ENCODE measurements at regions not wholly inside any gene's neighbourhood (a gene's known extent, or its start where the extent isn't known, plus 50 kb on each side); places are given as distances from the start of the nearest gene placed in this dataset.

DNA sequence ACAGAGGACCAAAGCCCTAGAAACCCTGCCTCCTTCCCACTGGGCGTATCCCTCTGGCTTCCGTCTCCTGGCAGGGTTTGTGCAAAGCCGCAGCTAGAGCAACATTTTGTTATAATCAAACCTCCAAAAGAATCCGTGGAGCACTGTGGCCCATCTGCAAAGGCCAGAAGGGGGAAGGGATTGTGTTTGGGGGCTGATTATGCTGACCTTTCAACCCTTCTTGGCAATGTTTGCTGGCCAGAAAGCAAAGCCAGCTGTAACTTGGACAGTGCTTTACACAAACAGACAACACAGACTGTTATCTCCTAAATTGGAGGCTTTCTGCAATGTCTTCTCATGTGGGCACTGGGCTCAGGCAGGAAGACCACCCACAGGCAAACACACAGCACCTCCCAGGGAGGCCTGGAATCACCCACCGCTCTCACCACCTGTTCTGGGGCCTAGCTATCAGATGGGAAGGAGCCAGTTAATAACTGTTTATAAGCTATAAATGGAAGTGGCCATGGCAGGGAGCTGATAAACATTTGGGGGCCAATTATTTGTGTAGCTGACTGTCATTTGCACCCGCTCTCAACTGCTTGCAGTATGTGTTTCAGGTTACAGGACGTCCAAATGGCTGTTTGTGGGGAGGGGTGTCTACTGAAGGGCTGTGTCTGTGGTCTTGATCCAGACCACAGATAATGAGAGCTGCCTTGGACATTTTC is 121.6 kb upstream of the ERCC6L2 start:
- Histone ChIP-seq H3K9ac (ENCODE audit: low read length) (no peak overlapping the region), H3K27me3 (ENCODE audit: control insufficient read depth, insufficient read depth, low read length) (no peaks in the 10 kb centered on the region), H3K4me3 (ENCODE audit: low read length) (no peak overlapping the region), H3K4me1 (ENCODE audit: control insufficient read depth, insufficient read depth, low read length) (no peaks in the 10 kb centered on the region), H3K36me3 (ENCODE audit: control insufficient read depth, insufficient read depth, low read length) (no peaks in the 10 kb centered on the region), H3K27ac (ENCODE audit: low read depth, low read length) (no peak overlapping the region)

DNA sequence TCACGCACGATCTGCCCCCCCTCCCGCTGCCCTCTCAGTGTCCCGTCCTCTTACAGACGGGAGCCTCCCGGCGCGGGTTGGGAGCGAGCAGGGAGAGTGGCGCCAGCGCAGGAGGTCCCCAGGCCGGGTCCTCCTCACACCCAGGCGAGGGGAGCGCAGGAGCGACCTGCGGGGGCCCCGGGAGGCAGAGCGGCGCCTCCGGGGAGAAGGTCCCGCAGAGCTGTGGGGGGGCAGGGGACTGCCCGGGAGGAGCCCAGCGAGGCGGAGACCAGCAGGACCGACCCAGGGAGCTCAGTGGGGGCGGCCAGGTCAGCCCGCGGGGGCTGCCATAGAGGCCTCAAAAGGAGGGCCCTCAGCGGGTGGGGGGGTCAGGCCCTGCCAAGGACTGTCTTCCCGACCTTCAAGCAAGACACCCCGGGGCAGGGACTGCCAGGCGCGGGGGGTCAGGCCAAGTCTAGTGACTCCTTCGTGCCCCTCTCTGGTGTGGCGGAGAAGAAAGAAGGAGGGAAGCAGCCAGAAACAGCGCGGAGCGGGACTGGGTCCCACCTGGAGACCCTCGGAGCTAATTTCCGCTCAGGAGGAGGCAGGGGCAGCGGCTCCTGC is 123.3 kb upstream of the ERCC6L2 start:
- Histone ChIP-seq H3K36me3 (ENCODE audit: control insufficient read depth, insufficient read depth, low read length) (no peaks in the 10 kb centered on the region), H3K9ac (ENCODE audit: low read length) (no peak overlapping the region), H3K27ac (ENCODE audit: low read depth, low read length) (no peak overlapping the region), H3K4me3 (ENCODE audit: low read length) (no peak overlapping the region), H3K4me1 (ENCODE audit: control insufficient read depth, insufficient read depth, low read length) (no peaks in the 10 kb centered on the region), H3K27me3 (ENCODE audit: control insufficient read depth, insufficient read depth, low read length) (no peaks in the 10 kb centered on the region)

DNA sequence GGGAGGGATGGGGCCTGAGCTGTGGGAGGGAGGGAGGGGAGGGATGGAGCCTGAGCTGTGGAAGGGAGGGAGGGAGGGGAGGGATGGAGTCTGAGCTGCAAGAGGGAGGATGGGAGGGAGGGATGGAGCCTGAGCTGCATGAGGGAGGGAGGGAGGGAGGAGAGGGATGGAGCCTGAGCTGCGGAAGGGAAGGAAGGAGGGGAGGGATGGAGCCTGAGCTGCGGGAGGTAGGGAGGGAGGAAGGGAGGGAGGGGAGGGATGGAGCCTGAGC is 124.0 kb upstream of the ERCC6L2 start:
- H3K36me3 ChIP-seq (ENCODE audit: control insufficient read depth, insufficient read depth, low read length) = no peaks in the 10 kb centered on the region
- no peaks in the 10 kb centered on the region for H3K27me3 ChIP-seq (ENCODE audit: control insufficient read depth, insufficient read depth, low read length)
- H3K4me3 ChIP-seq (ENCODE audit: low read length) = no peak overlapping the region
- H3K4me1 ChIP-seq (ENCODE audit: control insufficient read depth, insufficient read depth, low read length) = no peaks in the 10 kb centered on the region
- no peak overlapping the region for H3K9ac ChIP-seq (ENCODE audit: low read length)
- no peak overlapping the region for H3K27ac ChIP-seq (ENCODE audit: low read depth, low read length)

DNA sequence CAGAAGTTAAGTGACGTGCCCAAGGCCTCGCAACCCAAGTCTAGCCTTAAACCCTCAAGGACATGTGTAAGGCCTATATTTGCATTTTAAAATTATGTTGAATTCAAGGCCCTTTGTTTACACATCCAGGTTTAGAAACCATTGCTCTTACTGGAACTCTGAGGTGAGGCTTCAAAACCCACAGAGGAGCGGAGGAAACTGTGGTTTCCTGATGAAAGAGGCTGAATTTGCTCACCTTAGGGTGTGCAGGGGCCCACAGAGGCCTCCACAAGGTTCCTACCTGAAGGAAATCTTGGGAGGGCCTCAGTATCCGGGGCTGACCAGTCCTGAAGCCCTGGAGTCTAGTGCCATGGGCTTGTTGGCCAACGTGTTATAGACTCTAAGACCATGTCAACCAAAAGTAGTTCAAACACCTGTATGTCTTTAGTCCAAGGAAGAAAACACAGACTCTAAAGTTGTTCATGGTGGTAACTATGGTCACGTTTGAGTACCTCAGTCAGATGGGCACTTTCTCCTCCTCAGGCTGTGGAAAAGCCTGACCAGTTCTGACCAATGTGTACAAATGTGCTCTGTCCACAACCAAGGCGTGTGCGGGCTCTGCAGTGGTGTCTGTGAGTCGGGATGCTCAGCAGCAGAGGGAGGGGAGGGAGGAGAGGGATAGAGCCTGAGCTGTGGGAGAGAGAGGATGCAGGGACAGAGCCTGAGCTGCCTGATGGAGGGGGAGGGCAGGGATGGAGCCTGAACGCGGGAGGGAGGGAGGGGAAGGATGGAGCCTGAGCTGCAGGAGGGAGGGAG is 124.6 kb upstream of the ERCC6L2 start:
- Histone ChIP-seq H3K27ac (ENCODE audit: low read depth, low read length) (no peak overlapping the region), H3K4me1 (ENCODE audit: control insufficient read depth, insufficient read depth, low read length) (no peaks in the 10 kb centered on the region), H3K27me3 (ENCODE audit: control insufficient read depth, insufficient read depth, low read length) (no peaks in the 10 kb centered on the region), H3K36me3 (ENCODE audit: control insufficient read depth, insufficient read depth, low read length) (no peaks in the 10 kb centered on the region), H3K4me3 (ENCODE audit: low read length) (no peak overlapping the region), H3K9ac (ENCODE audit: low read length) (no peak overlapping the region)

DNA sequence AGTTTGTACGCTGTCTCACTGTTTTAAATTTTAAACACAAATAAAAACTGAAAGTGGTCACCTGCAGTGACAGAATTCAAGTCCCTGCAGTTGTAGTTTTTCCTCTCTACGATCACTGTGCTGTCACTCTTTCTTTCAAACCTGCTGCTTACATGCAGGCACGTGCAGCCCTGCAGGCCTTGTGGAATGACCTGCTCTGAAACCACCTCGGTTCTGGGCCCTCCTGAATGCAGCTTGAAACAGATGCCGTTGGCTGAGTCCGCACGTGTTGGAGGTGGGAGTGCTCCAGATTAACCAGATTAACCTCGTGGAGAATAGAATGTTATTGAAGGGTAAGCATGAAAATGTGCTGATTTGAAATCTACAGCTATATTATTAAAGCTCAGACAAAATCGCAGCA is 126.0 kb upstream of the ERCC6L2 start:
- Histone ChIP-seq H3K4me3 (ENCODE audit: low read length) (no peak overlapping the region), H3K27ac (ENCODE audit: low read depth, low read length) (no peak overlapping the region), H3K27me3 (ENCODE audit: control insufficient read depth, insufficient read depth, low read length) (no peaks in the 10 kb centered on the region), H3K4me1 (ENCODE audit: control insufficient read depth, insufficient read depth, low read length) (no peaks in the 10 kb centered on the region), H3K36me3 (ENCODE audit: control insufficient read depth, insufficient read depth, low read length) (no peaks in the 10 kb centered on the region), H3K9ac (ENCODE audit: low read length) (no peak overlapping the region)

DNA sequence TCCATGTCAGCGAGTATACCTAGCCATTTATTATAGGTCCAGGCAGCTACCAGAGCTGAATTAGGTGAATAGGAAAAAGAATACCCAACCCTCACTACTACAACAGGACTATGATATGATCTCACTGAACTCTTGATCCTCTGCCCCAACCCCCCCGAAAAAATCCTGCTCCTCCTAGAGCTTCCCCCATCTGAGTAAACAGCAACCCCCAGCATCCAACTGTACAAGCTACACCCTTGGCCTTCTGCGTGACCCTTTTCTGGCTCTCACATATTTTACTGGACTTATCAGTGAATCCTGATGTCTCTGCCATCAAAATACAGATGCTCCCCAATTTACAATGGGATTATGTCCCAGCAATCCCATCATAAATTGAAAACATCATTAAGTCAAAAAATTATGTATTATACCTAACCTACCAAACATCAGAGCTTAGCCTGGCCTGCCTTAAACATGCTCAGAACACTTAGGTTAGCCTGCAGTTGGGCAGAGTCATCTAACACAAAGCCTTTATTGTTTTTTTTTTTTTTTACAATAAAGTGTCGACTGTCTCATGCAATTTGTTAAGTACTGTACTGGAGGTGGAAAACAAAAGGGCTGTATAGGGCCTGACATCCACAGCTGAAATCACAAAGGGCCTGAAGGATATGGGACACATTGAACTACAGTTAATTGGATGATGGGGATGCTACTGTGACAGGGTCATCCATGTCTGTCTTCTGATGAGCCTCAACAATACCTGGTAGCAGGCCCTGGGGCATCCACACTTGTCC is 128.9 kb upstream of the ERCC6L2 start:
- H3K27ac ChIP-seq (ENCODE audit: low read depth, low read length) = no peak overlapping the region
- no peak overlapping the region for H3K4me3 ChIP-seq (ENCODE audit: low read length)
- H3K9ac ChIP-seq (ENCODE audit: low read length) = no peak overlapping the region
- H3K4me1 ChIP-seq (ENCODE audit: control insufficient read depth, insufficient read depth, low read length) = no peaks in the 10 kb centered on the region
- no peaks in the 10 kb centered on the region for H3K27me3 ChIP-seq (ENCODE audit: control insufficient read depth, insufficient read depth, low read length)
- H3K36me3 ChIP-seq (ENCODE audit: control insufficient read depth, insufficient read depth, low read length) = no peaks in the 10 kb centered on the region

DNA sequence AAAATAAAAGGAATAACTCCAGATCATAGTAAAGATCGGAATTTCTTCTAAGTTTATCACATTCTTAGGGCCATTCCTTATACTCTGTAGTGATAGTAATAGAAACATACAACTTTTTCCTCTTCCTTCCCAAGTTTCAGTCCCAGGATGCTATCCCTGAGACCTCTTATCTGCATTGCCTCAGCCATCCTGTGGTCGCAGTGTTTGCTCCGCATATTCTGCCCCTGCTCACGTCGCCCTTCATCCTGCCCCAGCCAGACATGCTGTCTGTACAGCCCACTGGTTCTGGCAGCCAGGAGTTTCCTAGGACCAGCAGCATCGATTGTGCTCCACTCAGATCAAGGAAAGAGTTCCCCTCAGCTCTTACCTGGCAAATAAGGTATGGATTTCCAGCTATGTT is 132.7 kb upstream of the ERCC6L2 start:
- H3K27ac ChIP-seq (ENCODE audit: low read depth, low read length) = no peak overlapping the region
- H3K9ac ChIP-seq (ENCODE audit: low read length) = no peak overlapping the region
- no peak overlapping the region for H3K4me3 ChIP-seq (ENCODE audit: low read length)
- no peaks in the 10 kb centered on the region for H3K36me3 ChIP-seq (ENCODE audit: control insufficient read depth, insufficient read depth, low read length)
- no peaks in the 10 kb centered on the region for H3K27me3 ChIP-seq (ENCODE audit: control insufficient read depth, insufficient read depth, low read length)
- H3K4me1 ChIP-seq (ENCODE audit: control insufficient read depth, insufficient read depth, low read length) = no peaks in the 10 kb centered on the region

DNA sequence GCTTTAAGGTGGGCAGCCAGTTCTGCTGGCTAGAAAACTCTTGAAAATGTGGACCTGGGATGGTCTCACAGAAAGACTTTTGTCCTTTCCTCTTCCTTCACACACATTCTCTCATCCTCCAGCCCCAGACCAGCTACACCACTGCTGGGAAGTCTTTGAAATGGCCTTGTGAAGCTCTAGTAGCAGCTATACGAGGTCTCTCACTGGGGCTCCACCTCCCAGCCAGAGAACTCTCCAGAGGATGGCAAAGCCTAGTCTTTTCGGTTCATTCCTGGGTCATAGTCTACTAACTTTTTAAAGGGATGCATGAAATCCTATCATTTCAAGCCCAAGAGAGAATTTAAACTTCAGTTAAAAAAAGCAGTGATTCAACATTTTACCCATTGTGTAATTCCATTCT is 133.9 kb upstream of the ERCC6L2 start:
- H3K4me3 ChIP-seq (ENCODE audit: low read length) = no peak overlapping the region
- H3K27me3 ChIP-seq (ENCODE audit: control insufficient read depth, insufficient read depth, low read length) = peaks cover 3% of the 10 kb centered on the region
- no peaks in the 10 kb centered on the region for H3K36me3 ChIP-seq (ENCODE audit: control insufficient read depth, insufficient read depth, low read length)
- no peak overlapping the region for H3K9ac ChIP-seq (ENCODE audit: low read length)
- no peaks in the 10 kb centered on the region for H3K4me1 ChIP-seq (ENCODE audit: control insufficient read depth, insufficient read depth, low read length)
- no peak overlapping the region for H3K27ac ChIP-seq (ENCODE audit: low read depth, low read length)

DNA sequence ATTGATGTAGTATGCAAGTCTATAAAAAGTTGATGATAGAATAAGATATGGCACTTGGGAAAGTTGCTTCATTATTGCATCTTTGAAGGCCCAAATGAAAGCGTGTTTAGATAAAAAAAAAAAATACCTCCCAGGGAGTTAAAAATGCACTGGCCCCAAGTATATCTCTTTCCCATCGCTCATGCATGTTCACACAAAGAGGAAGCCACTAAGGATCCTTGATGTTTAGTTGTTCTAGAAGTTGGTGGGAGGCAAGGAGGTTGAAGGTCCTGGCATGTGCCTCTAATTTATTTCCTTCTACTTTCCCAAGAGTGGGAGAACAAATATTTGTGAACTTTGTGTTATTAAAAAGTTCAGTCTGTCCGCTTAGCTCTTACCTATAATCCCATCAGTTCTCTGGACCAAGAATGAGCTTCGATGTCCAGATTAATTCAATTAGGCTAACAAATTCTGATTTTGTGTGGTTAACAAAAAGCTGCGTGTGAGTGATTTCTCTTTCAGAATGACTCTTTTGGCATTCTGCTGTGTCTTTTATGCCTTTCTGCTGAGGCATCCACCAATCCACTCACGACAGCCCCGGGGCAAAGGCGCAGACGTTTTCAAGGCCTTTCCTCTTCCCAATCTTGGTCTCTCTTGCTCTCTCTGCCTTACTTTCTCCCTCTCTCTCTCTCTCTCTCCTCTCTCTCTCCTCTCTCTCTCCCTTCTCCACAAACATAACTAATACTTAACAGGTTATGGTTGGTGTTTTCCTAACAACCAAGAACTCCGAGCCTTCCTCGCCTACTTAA is 135.1 kb upstream of the ERCC6L2 start:
- Histone ChIP-seq H3K36me3 (ENCODE audit: control insufficient read depth, insufficient read depth, low read length) (no peaks in the 10 kb centered on the region), H3K9ac (ENCODE audit: low read length) (no peak overlapping the region), H3K27me3 (ENCODE audit: control insufficient read depth, insufficient read depth, low read length) (peaks cover 3% of the 10 kb centered on the region), H3K27ac (ENCODE audit: low read depth, low read length) (no peak overlapping the region), H3K4me1 (ENCODE audit: control insufficient read depth, insufficient read depth, low read length) (no peaks in the 10 kb centered on the region), H3K4me3 (ENCODE audit: low read length) (no peak overlapping the region)

DNA sequence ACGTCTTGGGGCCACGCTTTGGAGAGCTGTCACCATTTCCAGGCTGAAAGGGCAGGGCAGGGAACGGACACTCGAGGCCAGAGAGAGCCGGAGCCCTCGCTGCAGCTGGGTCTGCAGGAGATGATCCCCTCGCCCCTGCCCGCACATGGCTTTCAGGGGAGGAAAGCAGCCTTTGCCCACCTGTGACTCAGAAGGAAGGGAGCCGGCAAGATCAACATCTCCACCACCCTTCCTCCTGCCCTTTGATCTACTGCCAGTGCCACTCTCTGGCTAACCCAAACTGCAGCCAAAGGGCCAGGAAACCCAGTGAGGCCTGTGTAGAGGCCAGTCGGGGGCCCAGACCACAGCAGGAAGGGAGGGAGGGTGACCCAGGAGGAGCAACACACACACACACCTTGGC is 137.1 kb upstream of the ERCC6L2 start:
- H3K4me1 ChIP-seq (ENCODE audit: control insufficient read depth, insufficient read depth, low read length) = no peaks in the 10 kb centered on the region
- no peaks in the 10 kb centered on the region for H3K36me3 ChIP-seq (ENCODE audit: control insufficient read depth, insufficient read depth, low read length)
- H3K4me3 ChIP-seq (ENCODE audit: low read length) = no peak overlapping the region
- no peak overlapping the region for H3K9ac ChIP-seq (ENCODE audit: low read length)
- H3K27ac ChIP-seq (ENCODE audit: low read depth, low read length) = no peak overlapping the region
- H3K27me3 ChIP-seq (ENCODE audit: control insufficient read depth, insufficient read depth, low read length) = peaks cover 3% of the 10 kb centered on the region

DNA sequence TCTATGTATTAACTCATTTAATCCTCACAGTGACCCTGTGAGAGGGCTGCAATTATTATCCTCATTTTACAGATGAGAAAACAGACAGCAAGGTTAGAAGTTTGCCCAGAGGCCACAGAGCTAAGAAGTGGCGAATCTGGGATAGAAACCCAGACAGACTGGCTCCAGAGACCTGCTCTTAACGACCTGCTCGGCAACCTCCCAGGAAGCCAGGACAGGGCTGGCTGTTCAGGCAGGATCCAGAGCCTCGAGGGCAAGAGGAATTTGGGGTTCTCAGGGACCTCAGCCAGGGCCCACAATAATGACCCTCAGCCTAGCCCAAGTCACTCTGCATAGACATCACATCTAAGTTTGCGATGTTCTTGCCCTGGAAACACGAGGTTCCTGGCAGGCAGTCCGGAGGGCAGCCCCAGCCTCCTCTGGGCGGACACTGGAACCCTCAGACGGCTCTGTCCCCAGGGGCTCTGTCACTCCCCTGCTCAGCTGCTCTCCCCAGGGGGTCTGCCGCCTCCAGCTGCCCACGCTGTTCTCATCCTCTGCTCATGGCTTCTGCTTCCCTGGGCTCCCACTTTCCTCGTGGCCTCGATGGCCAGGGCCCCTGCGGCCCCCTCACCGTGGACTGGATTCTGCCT is 138.5 kb upstream of the ERCC6L2 start:
- Histone ChIP-seq H3K9ac (ENCODE audit: low read length) (no peak overlapping the region), H3K4me1 (ENCODE audit: control insufficient read depth, insufficient read depth, low read length) (no peaks in the 10 kb centered on the region), H3K27me3 (ENCODE audit: control insufficient read depth, insufficient read depth, low read length) (peaks cover 3% of the 10 kb centered on the region), H3K27ac (ENCODE audit: low read depth, low read length) (no peak overlapping the region), H3K36me3 (ENCODE audit: control insufficient read depth, insufficient read depth, low read length) (no peaks in the 10 kb centered on the region), H3K4me3 (ENCODE audit: low read length) (no peak overlapping the region)

Measured in rectal smooth muscle tissue (tissue), 1 donor.